ENCODE measurements at regions not wholly inside any gene's neighbourhood (a gene's known extent, or its start where the extent isn't known, plus 50 kb on each side); places are given as distances from the start of the nearest gene placed in this dataset.

- intact Hi-C loops (cut with micrococcal nuclease), result no loop called here
- H4K20me1 ChIP-seq (replicated peaks; ENCODE audit: control insufficient read depth, extremely low read depth, insufficient read depth, low read length), result no peaks in the 10 kb centered on the region
- H3K4me1 ChIP-seq (ENCODE audit: control insufficient read depth, extremely low read depth, insufficient read depth, low read length), result no peaks in the 10 kb centered on the region
- H3K9ac ChIP-seq (replicated peaks; ENCODE audit: extremely low read depth, insufficient read depth, low read length), result no peak overlapping the region
- no peak overlapping the region for H3K4me3 ChIP-seq (replicated peaks in 1 of 3; ENCODE audit: insufficient read depth in 1 of 3, low read depth in 1 of 3, low read length in 3 of 3)
- ChIA-PET POLR2A (no interaction called here), CTCF (no interaction called here)
- TF ChIP-seq GATA2 (IDR thresholded peaks at IDR 0.05; ENCODE audit: insufficient read depth, insufficient read length, low read depth, low read length) (no peak), CTCF (IDR thresholded peaks at IDR 0.05; ENCODE audit: extremely low read depth in 1 of 2, insufficient read depth in 1 of 2, low read depth in 1 of 2, low read length in 2 of 2) (no peak), FOS (IDR thresholded peaks at IDR 0.05; ENCODE audit: borderline replicate concordance, insufficient read depth, low read length) (no peak), JUN (IDR thresholded peaks at IDR 0.05; ENCODE audit: borderline replicate concordance, insufficient read depth, insufficient read length, low read depth) (no peak), MAX (IDR thresholded peaks at IDR 0.05; ENCODE audit: insufficient read depth, insufficient read length) (no peak), POLR2A (IDR thresholded peaks at IDR 0.05; ENCODE audit: low read depth, low read length) (no peak), POLR2AphosphoS5 (IDR thresholded peaks at IDR 0.05; ENCODE audit: insufficient read depth, low read depth, low read length) (no peak), EZH2 (IDR thresholded peaks at IDR 0.05; ENCODE audit: borderline replicate concordance, low read depth, low read length, severe bottlenecking) (no peak), MYC (IDR thresholded peaks at IDR 0.05; ENCODE audit: low read depth, low read length) (no peak)
- H3K36me3 ChIP-seq (ENCODE audit: control insufficient read depth in 2 of 2, extremely low read depth in 1 of 2, insufficient read depth in 2 of 2, low read length in 2 of 2), result no peaks in the 10 kb centered on the region
- no peak overlapping the region for H2AFZ ChIP-seq (ENCODE audit: low read depth, low read length)
- no peaks in the 10 kb centered on the region for H3K9me3 ChIP-seq (replicated peaks; ENCODE audit: control insufficient read depth, insufficient read depth, low read length)
- no peaks in the 10 kb centered on the region for H3K79me2 ChIP-seq (ENCODE audit: control insufficient read depth, insufficient read depth, low read length)
- H3K27ac ChIP-seq (ENCODE audit: insufficient read depth, low read depth, low read length), result no peak overlapping the region
- H3K9me1 ChIP-seq (replicated peaks; ENCODE audit: control insufficient read depth, extremely low read depth, insufficient read depth, low read length), result no peaks in the 10 kb centered on the region
- DNase-seq (ENCODE audit: low read depth, low spot score) (no peak), FAIRE-seq (no peak)
- H3K4me2 ChIP-seq (ENCODE audit: insufficient read depth, low read length), result no peak overlapping the region
- no TSS peak for BruUV-seq (replicated peaks)
- H3K27me3 ChIP-seq (ENCODE audit: control insufficient read depth in 2 of 2, insufficient read depth in 2 of 2, low read length in 2 of 2), result no peaks in the 10 kb centered on the region
- dilution Hi-C loops (cut with MboI; ENCODE audit: extremely low pct_ligation_motif_present, low sequenced_read_pairs), result no loop called here
Measured at GRCh38 chr20:57879779-57880570, 170.2 kb upstream of the PMEPA1 start.
